GM23338 (cell line): ENCODE measurements at regions not wholly inside any gene's neighbourhood (a gene's known extent, or its start where the extent isn't known, plus 50 kb on each side); places are given as distances from the start of the nearest gene placed in this dataset.

ENCODE experiments used
- ATAC-seq: fragments of 200-7000 bp; cut with Tn5 transposase; 3 replicates; pipeline ENCODE4 v1.9.1; 2020
- DNase-seq: peaks from one replicate; pipeline ENCODE4 v3.0.0-alpha.2; 2015; ENCODE audit warnings: low spot score
- H2AFZ ChIP-seq: fragments of 200-600 bp; sonication (generic); 2 replicates; pipeline ENCODE4 v1.8.0; 2016; ENCODE audit warnings: antibody characterized with exemption, mild to moderate bottlenecking, moderate library complexity
- H3F3A ChIP-seq: fragments of 200-600 bp; sonication (generic); replicated peaks from 2 replicates; pipeline ENCODE4 v1.8.0; 2017; ENCODE audit warnings: antibody characterized with exemption, mixed run types, low read depth
- H3K27ac ChIP-seq: fragments of 200-600 bp; sonication (generic); 2 replicates; pipeline ENCODE4 v1.6.1; 2016; ENCODE audit warnings: low read depth
- H3K27me3 ChIP-seq: fragments of 200-600 bp; sonication (generic); 2 replicates; pipeline ENCODE4 v1.8.0; 2016; ENCODE audit warnings: mild to moderate bottlenecking, mixed run types, moderate library complexity; ENCODE audit not compliant: insufficient read depth
- H3K36me3 ChIP-seq: fragments of 200-600 bp; sonication (generic); 2 replicates; pipeline ENCODE4 v1.8.0; 2016; ENCODE audit warnings: mild to moderate bottlenecking; ENCODE audit not compliant: insufficient read depth
- H3K4me1 ChIP-seq: fragments of 200-600 bp; sonication (generic); 2 replicates; pipeline ENCODE4 v1.8.0; 2016; ENCODE audit warnings: mild to moderate bottlenecking, moderate library complexity; ENCODE audit not compliant: insufficient read depth
- H3K4me2 ChIP-seq: fragments of 200-600 bp; sonication (generic); 2 replicates; pipeline ENCODE4 v1.7.1; 2017; ENCODE audit warnings: mixed run types
- H3K4me3 ChIP-seq: fragments of 200-600 bp; sonication (generic); 2 replicates; pipeline ENCODE4 v1.6.1; 2016; ENCODE audit warnings: mixed run types
- H3K79me2 ChIP-seq: fragments of 200-600 bp; sonication (generic); replicated peaks from 2 replicates; pipeline ENCODE4 v1.8.0; 2017; ENCODE audit warnings: mild to moderate bottlenecking; ENCODE audit not compliant: insufficient read depth
- H3K9me2 ChIP-seq: fragments of 200-600 bp; sonication (generic); 2 replicates; pipeline ENCODE4 v1.8.0; 2017; ENCODE audit not compliant: insufficient read depth
- H4K20me1 ChIP-seq: fragments of 200-600 bp; sonication (generic); replicated peaks from 2 replicates; pipeline ENCODE4 v1.8.0; 2017; ENCODE audit warnings: mild to moderate bottlenecking; ENCODE audit not compliant: insufficient read depth
- H3K27ac Mint-ChIP-seq: 2 replicates; pipeline ENCODE4 v1.8.0; 2020; ENCODE audit warnings: inconsistent platforms, mild to moderate bottlenecking, moderate library complexity, mixed read lengths
- H3K27me3 Mint-ChIP-seq: 3 replicates; pipeline ENCODE4 v1.8.0; 2022; ENCODE audit warnings: low read depth, mild to moderate bottlenecking, moderate library complexity, mixed read lengths, inconsistent platforms; ENCODE audit not compliant: insufficient read depth, poor library complexity
- H3K36me3 Mint-ChIP-seq: 3 replicates; pipeline ENCODE4 v1.8.0; 2021; ENCODE audit warnings: low read depth, mild to moderate bottlenecking, inconsistent platforms, moderate library complexity, mixed read lengths
- H3K4me1 Mint-ChIP-seq: 3 replicates; pipeline ENCODE4 v1.8.0; 2020; ENCODE audit warnings: mild to moderate bottlenecking, inconsistent platforms, mixed read lengths
- H3K4me3 Mint-ChIP-seq: 3 replicates; pipeline ENCODE4 v1.8.0; 2021; ENCODE audit warnings: moderate library complexity, mild to moderate bottlenecking, inconsistent platforms, mixed read lengths
- H3K9me3 Mint-ChIP-seq: 3 replicates; pipeline ENCODE4 v1.8.0; 2020; ENCODE audit warnings: moderate library complexity, mild to moderate bottlenecking, inconsistent platforms, mixed read lengths
- CREB1 ChIP-seq: fragments of 250-450 bp; sonication (Bioruptor Pico); IDR thresholded peaks from 2 replicates; pipeline ENCODE4 v1.5.0; 2020; ENCODE audit warnings: low read depth, mild to moderate bottlenecking, moderate library complexity
- CTCF ChIP-seq, 2 experiments: fragments of 200-600 bp in 1 of 2; sonication (generic) in 1 of 2; conservative IDR thresholded peaks; 2 replicates each; pipeline versions ENCODE4 v1.5.1 to v1.6.1; 2016 to 2017; ENCODE audit warnings: antibody characterized with exemption in 2 of 2, low read depth in 2 of 2, mild to moderate bottlenecking in 2 of 2, moderate library complexity in 1 of 2
- ETS1 ChIP-seq: IDR thresholded peaks from 2 replicates; pipeline ENCODE4 v1.6.1; 2016; ENCODE audit warnings: antibody characterized with exemption
- EZH2 ChIP-seq: fragments of 200-600 bp; sonication (generic); IDR thresholded peaks from one replicate; pipeline ENCODE4 v1.8.0; 2017; ENCODE audit warnings: antibody characterized with exemption, mild to moderate bottlenecking, low read depth; ENCODE audit not compliant: unreplicated experiment
- EZH2phosphoT487 ChIP-seq: fragments of 200-600 bp; sonication (generic); IDR thresholded peaks from one replicate; pipeline ENCODE4 v1.8.1; 2018; ENCODE audit warnings: antibody characterized with exemption; ENCODE audit not compliant: unreplicated experiment
- JUNB ChIP-seq: IDR thresholded peaks from one replicate; pipeline ENCODE4 v1.6.1; 2016; ENCODE audit warnings: antibody characterized with exemption; ENCODE audit not compliant: unreplicated experiment
- NANOG ChIP-seq: IDR thresholded peaks from 2 replicates; pipeline ENCODE4 v1.6.1; 2016; ENCODE audit warnings: antibody characterized with exemption, borderline replicate concordance
- POLR2AphosphoS5 ChIP-seq: IDR thresholded peaks from 2 replicates; pipeline ENCODE4 v1.6.1; 2016; ENCODE audit warnings: antibody characterized with exemption, low read depth
- REST ChIP-seq: IDR thresholded peaks from one replicate; pipeline ENCODE4 v1.6.1; 2018; ENCODE audit warnings: antibody characterized with exemption; ENCODE audit not compliant: unreplicated experiment
- STAT1 ChIP-seq: IDR thresholded peaks from one replicate; pipeline ENCODE4 v1.6.1; 2016; ENCODE audit warnings: antibody characterized with exemption; ENCODE audit not compliant: unreplicated experiment
- ZNF114 ChIP-seq: fragments of 250-450 bp; sonication (Bioruptor Pico); IDR thresholded peaks from 2 replicates; pipeline ENCODE4 v1.5.0; 2020; ENCODE audit warnings: mild to moderate bottlenecking, moderate library complexity
- ZNF331 ChIP-seq: fragments of 250-450 bp; sonication (Bioruptor Pico); IDR thresholded peaks from 2 replicates; pipeline ENCODE4 v1.5.0; 2020; ENCODE audit warnings: low read depth, mild to moderate bottlenecking, moderate library complexity
- ZNF462 ChIP-seq: fragments of 250-450 bp; sonication (Bioruptor Pico); IDR thresholded peaks from 2 replicates; pipeline ENCODE4 v1.5.0; 2020; ENCODE audit warnings: mild to moderate bottlenecking, moderate library complexity

- no peak overlapping the region for H3K4me3 ChIP-seq
- ATAC-seq, result no peak
- H4K20me1 ChIP-seq, result no peaks in the 10 kb centered on the region
- H2AFZ ChIP-seq, result no peak overlapping the region
- TF ChIP-seq ETS1, result no peak
- no peak for TF ChIP-seq STAT1
- no peak for TF ChIP-seq CTCF (conservative IDR thresholded peaks at IDR 0.05; ENCODE audit: low read depth in 2 of 2)
- TF ChIP-seq REST, result no peak
- TF ChIP-seq EZH2phosphoT487, result no peak
- TF ChIP-seq POLR2AphosphoS5, result no peak
- TF ChIP-seq EZH2, result no peak
- no peak for TF ChIP-seq JUNB
- TF ChIP-seq ZNF462 (CRISPR knock-in tag), result no peak
- TF ChIP-seq ZNF114, result no peak
- no peak for TF ChIP-seq CREB1 (CRISPR knock-in tag)
- no peak for TF ChIP-seq NANOG
- no peak for TF ChIP-seq ZNF331 (CRISPR knock-in tag)
- no peak overlapping the region for H3K27ac ChIP-seq
- H3F3A ChIP-seq, result no peaks in the 10 kb centered on the region
- no peaks in the 10 kb centered on the region for H3K9me2 ChIP-seq
- no peak overlapping the region for H3K27ac Mint-ChIP-seq
- H3K36me3 Mint-ChIP-seq, result no peaks in the 10 kb centered on the region
- no peaks in the 10 kb centered on the region for H3K27me3 Mint-ChIP-seq
- H3K4me1 ChIP-seq, result no peaks in the 10 kb centered on the region
- no peaks in the 10 kb centered on the region for H3K36me3 ChIP-seq
- H3K4me2 ChIP-seq, result no peak overlapping the region
- H3K79me2 ChIP-seq, result no peaks in the 10 kb centered on the region
- DNase-seq, result no peak
- no peaks in the 10 kb centered on the region for H3K27me3 ChIP-seq
- no peak overlapping the region for H3K4me3 Mint-ChIP-seq
- H3K9me3 Mint-ChIP-seq, result no peaks in the 10 kb centered on the region
- H3K4me1 Mint-ChIP-seq, result no peaks in the 10 kb centered on the region
Measured at GRCh38 chr14:27391331-27391730, 793.5 kb upstream of the NOVA1 start.
